Mucosa of stomach (tissue), 1 donor: ENCODE measurements at regions not wholly inside any gene's neighbourhood (a gene's known extent, or its start where the extent isn't known, plus 50 kb on each side); places are given as distances from the start of the nearest gene placed in this dataset.
"Not testable (repeated sequence)": the region's sequence is repeated elsewhere in the genome, so short reads cannot be mapped to it uniquely, and the experiment has no call there.

Experiments
- H3K27me3 ChIP-seq: one replicate; pipeline ENCODE4 v1.7.0; 2013; ENCODE audit warnings: mild to moderate bottlenecking, low read length; ENCODE audit not compliant: control insufficient read depth, insufficient read depth
- H3K36me3 ChIP-seq: one replicate; pipeline ENCODE4 v1.7.0; 2013; ENCODE audit warnings: low read length; ENCODE audit not compliant: control insufficient read depth, insufficient read depth
- H3K4me1 ChIP-seq: one replicate; pipeline ENCODE4 v1.7.0; 2013; ENCODE audit warnings: mild to moderate bottlenecking, low read length; ENCODE audit not compliant: control insufficient read depth, insufficient read depth
- H3K4me3 ChIP-seq: one replicate; pipeline ENCODE4 v1.7.0; 2013; ENCODE audit warnings: low read length
- H3K9ac ChIP-seq: one replicate; pipeline ENCODE4 v1.7.0; 2013; ENCODE audit warnings: mild to moderate bottlenecking, low read length, moderate library complexity
- H3K9me3 ChIP-seq: one replicate; pipeline ENCODE4 v1.7.0; 2013; ENCODE audit warnings: mild to moderate bottlenecking, low read length, moderate library complexity; ENCODE audit not compliant: control insufficient read depth
- donor health status: Pancreatic carcinoma.

- Histone ChIP-seq H3K4me3 (no peak overlapping the region), H3K9ac (no peak overlapping the region)
Measured at GRCh38 chr5:125056671-125057485, 310.4 kb upstream of the ZNF608 start.

GRCh38 chr5:125057912-125058826 is 311.7 kb upstream of the ZNF608 start:
- H3K9ac ChIP-seq: no peak overlapping the region

More at GRCh38 chr5:125056671-125057485, 310.4 kb upstream of the ZNF608 start:
- H3K36me3 ChIP-seq: no peaks in the 10 kb centered on the region
- H3K27me3 ChIP-seq: no peaks in the 10 kb centered on the region
- no peaks in the 10 kb centered on the region for H3K9me3 ChIP-seq
- H3K4me1 ChIP-seq: no peaks in the 10 kb centered on the region

DNA sequence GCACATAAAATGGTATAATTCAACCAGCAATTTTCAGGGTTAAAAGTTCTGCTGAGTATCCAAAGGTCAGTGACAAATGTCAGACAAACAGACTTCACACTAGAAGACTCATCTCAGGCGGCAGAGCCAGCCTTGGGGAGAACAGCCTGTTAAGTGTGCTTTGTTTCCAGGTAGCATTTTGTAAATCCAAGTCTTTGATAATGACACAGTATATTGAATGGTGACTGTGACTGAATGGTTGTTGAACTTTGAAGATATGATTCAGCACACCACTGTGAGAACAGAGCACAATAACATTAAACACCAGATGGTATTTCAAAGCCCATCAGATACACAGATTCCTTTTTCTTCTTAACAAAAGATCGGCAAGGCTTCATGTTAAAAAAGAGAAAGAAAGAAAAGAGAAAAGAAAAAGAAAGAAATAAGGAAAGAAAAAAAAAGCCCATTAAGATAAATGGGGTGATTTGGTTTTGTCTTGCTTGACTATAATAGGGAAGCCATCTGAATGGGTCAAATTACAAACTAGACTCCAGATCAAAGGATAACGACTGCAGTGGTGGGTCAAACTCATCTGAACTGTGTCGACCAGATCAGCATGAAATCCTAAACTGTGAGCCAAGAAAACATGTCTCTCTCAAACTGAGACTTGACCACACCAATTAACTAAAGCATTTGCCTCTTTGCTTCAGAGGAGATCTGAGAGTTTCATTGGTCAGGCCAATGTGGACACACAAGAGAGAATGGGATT is 313.0 kb upstream of the ZNF608 start:
- Histone ChIP-seq H3K9ac (no peak overlapping the region), H3K4me3 (no peak overlapping the region), H3K4me1 (no peaks in the 10 kb centered on the region), H3K27me3 (no peaks in the 10 kb centered on the region), H3K36me3 (no peaks in the 10 kb centered on the region), H3K9me3 (no peaks in the 10 kb centered on the region)

More at GRCh38 chr5:125057912-125058826, 311.7 kb upstream of the ZNF608 start:
- Histone ChIP-seq H3K9me3 (no peaks in the 10 kb centered on the region), H3K4me3 (no peak overlapping the region), H3K4me1 (no peaks in the 10 kb centered on the region), H3K36me3 (no peaks in the 10 kb centered on the region), H3K27me3 (no peaks in the 10 kb centered on the region)

DNA sequence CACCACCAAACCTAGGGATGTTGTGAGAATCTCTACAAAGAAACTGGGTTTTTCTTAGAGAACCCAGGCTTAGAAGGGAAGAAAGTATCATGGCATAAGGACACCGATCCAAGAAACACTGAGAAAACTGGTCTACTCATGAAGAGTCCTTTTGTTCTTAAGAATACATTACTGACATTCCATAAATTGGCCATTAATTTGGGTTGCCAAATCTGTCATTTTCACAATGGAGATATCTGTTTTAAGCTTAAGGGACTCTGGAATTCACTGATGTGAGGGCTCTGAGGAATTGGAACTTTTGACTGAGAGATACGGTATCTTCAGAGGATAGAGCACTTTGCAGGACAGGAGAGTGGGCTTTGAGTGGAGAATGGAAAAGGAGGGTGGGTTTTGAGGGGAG is 315.3 kb upstream of the ZNF608 start:
- Histone ChIP-seq H3K9ac (no peak overlapping the region), H3K27me3 (no peaks in the 10 kb centered on the region), H3K9me3 (no peaks in the 10 kb centered on the region), H3K4me3 (no peak overlapping the region), H3K4me1 (no peaks in the 10 kb centered on the region), H3K36me3 (no peaks in the 10 kb centered on the region)

DNA sequence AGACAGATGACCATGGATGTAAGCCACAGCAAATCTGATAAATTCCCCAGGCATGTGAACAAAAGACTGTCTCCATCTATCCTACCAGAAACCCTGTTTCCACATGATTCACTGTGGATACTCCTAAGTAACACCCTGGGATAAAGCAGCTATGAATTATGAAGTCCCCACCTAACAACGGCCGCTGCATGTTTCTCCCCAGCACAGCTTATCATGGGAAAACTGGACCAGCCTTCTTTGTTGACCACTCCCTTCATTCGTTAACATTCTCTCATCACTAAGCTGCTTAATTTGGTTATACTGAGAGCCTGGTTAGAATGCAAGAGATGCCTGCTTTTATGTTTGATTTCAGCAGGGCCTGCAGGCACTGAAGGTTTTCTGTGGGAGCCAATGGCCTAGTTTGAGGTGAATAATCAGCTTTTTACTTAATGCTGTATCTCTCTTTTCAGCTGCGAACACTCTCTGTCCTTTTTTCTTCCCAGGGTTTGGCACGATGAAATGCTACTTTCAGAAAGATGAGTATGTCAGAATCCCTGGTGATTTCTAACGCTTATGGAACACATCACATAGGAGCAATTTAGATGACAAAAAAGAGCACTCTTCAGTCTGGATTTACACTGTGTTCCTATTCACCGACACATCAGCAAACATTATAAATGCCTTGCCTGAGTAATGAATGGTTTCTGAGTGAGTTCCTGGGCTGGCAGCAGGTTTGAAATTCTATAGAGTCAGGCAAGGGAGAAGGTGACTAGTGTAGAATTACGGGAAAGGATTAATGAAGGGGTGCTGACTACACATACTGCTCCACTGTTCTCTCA is 318.4 kb upstream of the ZNF608 start:
- Histone ChIP-seq H3K36me3 (no peaks in the 10 kb centered on the region), H3K4me3 (no peak overlapping the region), H3K27me3 (no peaks in the 10 kb centered on the region), H3K4me1 (no peaks in the 10 kb centered on the region), H3K9me3 (no peaks in the 10 kb centered on the region), H3K9ac (no peak overlapping the region)

GRCh38 chr5:125065741-125066140 is 319.3 kb upstream of the ZNF608 start:
- no peaks in the 10 kb centered on the region for H3K9me3 ChIP-seq
- no peak overlapping the region for H3K4me3 ChIP-seq
- H3K36me3 ChIP-seq: no peaks in the 10 kb centered on the region
- H3K4me1 ChIP-seq: no peaks in the 10 kb centered on the region
- no peaks in the 10 kb centered on the region for H3K27me3 ChIP-seq
- no peak overlapping the region for H3K9ac ChIP-seq

GRCh38 chr5:125070961-125071360 is 324.5 kb upstream of the ZNF608 start:
- Histone ChIP-seq H3K9me3 (no peaks in the 10 kb centered on the region), H3K27me3 (no peaks in the 10 kb centered on the region), H3K4me3 (no peak overlapping the region), H3K36me3 (no peaks in the 10 kb centered on the region), H3K4me1 (no peaks in the 10 kb centered on the region), H3K9ac (no peak overlapping the region)

DNA sequence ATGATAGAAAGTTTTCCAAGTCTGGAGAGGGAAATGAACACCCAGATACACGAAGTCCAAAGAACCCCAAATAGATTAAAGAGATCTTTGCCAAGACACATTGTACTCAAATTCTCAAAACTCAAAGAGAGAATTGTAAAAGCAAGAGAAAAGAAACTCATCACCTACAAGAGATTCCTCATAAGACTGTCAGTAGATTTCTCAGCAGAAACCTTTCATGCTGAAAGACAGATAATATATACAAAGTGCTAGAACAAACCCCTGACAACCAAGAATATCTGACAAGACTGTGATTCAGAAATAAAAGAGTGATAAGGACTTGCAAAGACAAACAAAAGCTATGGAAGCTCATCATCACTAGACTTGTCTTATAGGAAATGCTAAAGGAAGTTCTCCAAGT is 326.7 kb upstream of the ZNF608 start:
- no peaks in the 10 kb centered on the region for H3K4me1 ChIP-seq

GRCh38 chr5:125075567-125075966 is 329.1 kb upstream of the ZNF608 start:
- Histone ChIP-seq H3K4me1 (no peaks in the 10 kb centered on the region), H3K36me3 (no peaks in the 10 kb centered on the region), H3K9me3 (no peaks in the 10 kb centered on the region), H3K27me3 (no peaks in the 10 kb centered on the region), H3K9ac (no peak overlapping the region), H3K4me3 (no peak overlapping the region)

More for the DNA sequence above, 326.7 kb upstream of the ZNF608 start:
- Histone ChIP-seq H3K9ac (no peak overlapping the region), H3K4me3 (no peak overlapping the region), H3K27me3 (no peaks in the 10 kb centered on the region), H3K36me3 (no peaks in the 10 kb centered on the region), H3K9me3 (no peaks in the 10 kb centered on the region)

DNA sequence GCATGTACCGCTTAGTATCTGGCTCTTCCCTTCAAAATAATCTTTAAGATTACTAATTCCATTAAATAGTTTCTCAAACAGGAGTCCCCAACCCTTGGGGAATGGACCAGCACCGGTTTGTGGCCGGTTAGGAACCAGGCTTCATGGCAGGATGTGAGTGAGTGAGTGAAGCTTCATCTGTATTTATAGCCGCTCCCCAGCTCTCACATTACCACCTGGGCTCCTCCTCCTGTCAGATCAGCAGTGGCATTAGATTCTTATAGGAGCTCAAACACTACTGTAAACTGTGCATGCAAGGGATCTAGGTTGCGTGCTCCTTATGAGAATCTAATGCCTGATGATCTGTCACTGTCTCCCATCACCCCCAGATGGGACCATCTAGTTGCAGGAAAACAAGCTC is 332.6 kb upstream of the ZNF608 start:
- not testable (repeated sequence) for H3K27me3 ChIP-seq, H3K36me3 ChIP-seq, H3K9me3 ChIP-seq, H3K4me1 ChIP-seq, H3K9ac ChIP-seq, H3K4me3 ChIP-seq

DNA sequence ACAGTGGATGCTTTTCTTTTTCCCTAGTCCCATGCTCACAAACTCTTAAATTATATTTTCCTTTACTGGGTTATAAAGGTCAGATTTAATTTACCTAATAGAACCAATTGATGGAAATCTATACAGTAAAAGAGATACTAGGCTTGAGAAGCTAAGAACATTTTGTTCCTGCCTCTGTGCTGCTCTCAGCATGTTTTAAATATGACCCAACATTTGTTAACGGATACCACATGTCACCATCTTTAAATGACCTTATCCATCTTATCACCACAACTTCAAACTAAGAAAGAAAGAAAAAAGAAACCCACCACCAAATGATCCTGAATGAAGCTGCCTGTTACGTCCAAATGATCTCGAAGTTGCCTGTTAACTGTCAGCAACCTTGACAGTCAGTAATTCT is 334.7 kb upstream of the ZNF608 start:
- H3K4me1 ChIP-seq: no peaks in the 10 kb centered on the region
- no peak overlapping the region for H3K4me3 ChIP-seq
- H3K36me3 ChIP-seq: no peaks in the 10 kb centered on the region
- no peak overlapping the region for H3K9ac ChIP-seq
- no peaks in the 10 kb centered on the region for H3K27me3 ChIP-seq
- H3K9me3 ChIP-seq: no peaks in the 10 kb centered on the region
